GM21529 (cell line): ENCODE measurements at regions not wholly inside any gene's neighbourhood (a gene's known extent, or its start where the extent isn't known, plus 50 kb on each side); places are given as distances from the start of the nearest gene placed in this dataset.
"Not testable (repeated sequence)": the region's sequence is repeated elsewhere in the genome, so short reads cannot be mapped to it uniquely, and the experiment has no call there.

Experiments used
- ATAC-seq: cut with Tn5 transposase; IDR thresholded peaks from one replicate; pipeline ENCODE4 v1.9.1; 2021; ENCODE audit not compliant: unreplicated experiment

DNA sequence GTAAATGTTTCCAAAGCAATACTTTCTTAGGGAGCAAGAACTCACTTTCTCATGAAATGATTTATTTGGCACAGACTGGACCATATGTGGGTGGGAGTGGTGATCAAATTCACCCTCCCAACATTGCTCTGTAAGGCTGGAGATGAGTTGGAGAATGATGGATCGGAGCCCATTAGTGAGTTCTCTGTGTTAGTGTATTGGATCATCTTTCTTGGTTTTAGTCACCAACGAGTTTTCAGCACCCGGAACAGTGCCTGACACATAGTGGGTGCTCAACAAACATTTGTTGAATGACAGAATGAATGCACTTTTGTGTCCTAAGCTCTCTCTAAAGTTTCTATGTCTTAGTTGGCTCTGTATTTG, 104.5 kb upstream of the FAM20A start:
- no peak for ATAC-seq

DNA sequence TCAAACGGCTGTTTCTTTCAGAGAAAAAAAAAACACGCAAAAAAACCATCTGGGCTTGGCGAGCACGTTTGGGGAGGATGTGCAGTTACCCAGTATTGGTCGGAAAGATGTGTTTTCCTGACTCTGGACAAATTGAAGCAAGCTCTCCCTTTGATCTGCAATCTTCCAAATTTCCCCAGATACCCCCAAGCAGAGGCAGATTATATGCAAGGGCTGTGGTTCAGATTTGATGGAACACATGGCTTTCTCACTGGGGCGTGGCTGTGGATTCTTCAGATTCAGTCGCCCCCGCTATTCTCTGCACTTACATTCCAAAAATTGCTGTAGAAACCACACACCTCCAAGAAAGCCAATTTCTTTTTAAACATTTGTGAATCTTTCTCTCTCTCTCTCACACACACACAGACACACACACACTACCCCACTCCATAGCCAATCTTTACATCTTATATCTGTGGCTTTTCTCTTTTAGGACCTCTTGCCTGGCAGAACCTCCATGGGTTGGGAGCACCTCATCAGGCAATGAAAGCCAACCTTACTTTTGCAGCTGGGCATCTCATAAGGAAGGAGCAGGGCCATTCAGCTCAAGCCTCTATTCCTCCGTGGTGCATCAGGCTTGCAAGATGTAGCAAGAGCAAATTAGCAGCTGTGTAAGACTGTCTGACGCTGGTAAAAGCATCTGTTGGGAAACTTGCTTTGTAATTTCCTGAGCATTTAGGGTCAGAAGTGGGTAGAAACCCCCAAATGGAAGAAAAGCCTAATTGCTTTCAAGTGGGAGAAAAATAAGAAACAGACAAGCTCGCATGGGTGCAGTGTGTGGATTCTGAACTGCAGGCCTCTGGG, 103.9 kb upstream of the FAM20A start:
- ATAC-seq: no peak

DNA sequence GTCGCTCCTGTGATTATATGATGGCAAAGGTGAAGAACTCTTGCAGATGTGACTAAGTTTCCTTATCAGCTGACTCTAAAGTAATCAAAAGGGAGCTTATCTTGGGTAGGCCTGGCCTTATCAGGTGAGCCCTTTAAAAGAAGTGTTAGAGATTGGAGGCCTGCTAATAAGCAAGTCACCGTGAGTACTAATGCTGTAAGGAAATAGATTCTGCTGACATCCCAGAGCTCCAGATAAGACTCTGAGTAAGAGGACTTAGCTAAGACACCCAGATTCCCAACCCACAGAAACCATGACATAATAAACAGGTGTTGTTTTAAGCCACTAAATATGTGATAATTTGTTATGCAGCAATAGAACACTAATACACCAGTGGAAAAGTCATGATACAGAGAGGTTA, 99.9 kb upstream of the FAM20A start:
- no peak for ATAC-seq

DNA sequence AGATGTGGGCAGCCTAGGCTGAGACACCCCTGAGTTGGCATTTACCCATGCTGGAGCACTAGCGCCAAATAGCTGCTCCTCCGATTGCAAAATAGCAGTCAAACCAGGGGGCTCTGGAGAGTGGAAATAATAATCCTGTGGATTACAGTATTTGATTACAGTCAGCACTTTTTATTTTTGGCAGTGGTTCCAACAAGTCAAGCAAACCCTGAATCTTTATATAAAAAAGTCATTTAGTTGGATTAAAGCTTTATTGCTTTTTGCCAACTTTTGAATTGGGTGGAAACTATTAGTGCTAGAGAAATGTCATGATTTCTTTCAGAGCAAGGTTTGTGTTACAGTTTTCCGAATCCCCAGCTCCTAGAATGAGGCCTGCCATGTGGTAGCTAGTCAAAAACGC, 99.3 kb upstream of the FAM20A start:
- no peak for ATAC-seq

DNA sequence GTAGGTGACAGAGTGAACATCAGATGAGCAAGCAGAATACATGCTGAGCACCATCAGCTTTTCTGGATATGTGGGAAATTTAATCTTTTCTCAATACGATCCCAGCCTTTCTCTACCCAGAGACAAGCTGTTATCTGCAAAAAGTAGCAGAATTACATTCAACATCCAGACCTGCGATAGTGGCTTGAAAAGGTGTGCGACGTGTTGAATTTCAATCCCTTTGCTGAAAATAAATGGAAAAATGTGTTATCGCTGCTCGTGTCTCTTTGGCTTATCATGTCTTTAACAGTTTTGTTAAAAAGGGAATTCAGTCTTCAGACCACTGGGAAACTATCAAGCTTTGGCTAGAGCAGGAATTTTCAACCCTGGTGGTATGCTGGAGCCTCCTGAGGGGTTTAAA, 98.8 kb upstream of the FAM20A start:
- ATAC-seq: no peak

DNA sequence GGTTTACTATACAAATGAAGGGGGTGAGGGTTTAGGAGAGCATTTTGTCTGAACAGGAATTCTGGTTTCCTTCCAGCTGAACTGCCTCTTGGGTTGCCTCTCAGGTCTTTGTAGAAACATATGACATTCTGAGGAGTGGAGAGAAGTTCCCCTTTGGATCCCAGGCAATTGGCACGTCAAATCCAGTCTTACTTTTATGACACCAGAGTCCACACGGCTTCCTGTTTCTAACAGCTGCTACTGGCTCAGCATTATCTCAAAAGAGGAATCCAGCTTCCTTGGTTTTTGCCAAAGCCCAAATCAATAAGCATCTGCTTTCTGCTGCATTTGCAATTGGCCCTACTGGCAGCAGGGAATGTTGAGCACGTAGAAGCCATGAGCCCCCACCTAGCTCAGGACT, 97.6 kb upstream of the FAM20A start:
- ATAC-seq: no peak

DNA sequence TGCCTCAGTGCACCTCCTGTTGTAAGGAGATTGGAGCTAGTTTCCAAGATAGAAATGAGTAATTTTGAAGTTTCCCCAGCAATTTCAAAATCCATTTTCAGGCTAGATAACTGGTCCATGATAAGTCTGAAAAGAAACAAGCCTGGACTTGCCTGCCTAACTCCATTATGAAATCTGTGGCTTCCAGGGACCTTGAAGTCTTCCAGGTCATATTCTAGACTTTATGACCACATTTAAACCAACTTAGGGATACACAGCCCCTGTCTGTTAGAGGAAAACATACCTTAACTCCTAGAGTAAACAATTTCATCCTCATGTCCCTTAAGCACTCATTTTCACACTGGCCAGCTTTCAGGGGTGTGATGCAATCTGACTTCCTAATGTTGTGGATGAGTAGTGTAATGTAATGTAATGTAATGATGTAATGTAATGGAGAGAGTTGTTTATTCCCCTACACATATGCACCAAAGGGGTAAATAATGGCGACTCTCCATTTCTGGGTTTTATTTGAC, 96.7 kb upstream of the FAM20A start:
- ATAC-seq: no peak

DNA sequence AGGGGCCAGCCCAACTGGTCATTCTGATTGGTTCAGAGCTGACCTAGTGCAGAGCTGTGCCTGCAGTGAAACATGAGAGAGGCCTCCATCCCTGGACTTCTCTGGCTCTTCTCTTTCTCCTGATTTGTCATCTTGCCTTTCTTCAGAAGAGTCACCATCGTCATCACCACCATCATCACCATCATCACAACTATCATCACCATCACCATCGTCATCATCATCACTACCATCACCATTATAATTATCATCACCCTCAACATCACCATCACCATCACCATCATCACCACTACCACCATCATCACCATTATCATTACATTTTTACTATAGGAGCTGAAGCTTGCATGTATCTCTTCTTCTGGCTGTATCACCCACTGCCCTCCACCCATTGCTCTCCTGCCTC, 94.5 kb upstream of the FAM20A start:
- ATAC-seq: no peak

DNA sequence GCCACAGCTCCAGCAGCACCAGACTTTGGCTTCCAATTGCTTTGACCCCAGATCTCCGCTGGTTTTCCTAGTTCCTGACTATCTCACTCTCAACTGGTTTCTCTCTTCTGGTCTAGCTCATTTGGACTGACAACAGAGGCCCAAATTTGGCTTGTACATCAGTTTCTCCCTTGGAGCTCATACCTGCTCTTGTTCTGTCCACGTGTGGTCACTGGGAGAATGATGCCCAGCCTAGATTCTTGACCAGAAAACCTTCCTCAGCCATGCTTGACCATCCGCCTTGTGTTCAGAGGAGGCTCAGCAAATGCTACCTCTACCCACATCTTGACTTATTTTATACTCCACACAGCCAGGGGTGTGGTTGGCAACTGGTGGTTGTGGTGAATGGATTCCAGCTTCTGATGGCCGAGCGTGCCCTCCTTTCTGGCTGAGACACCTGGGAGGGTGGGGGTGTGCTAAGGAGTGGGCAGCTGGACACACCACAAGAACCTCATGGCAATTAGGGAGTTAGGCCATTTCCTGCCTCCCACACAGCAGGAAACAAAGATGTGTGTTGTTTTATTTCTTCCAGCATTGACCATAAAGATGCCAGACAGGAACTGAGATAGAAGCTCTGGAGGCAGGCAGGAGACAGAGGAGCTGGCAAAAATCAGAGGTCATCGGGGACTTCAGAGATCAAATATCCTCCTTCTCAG, 93.8 kb upstream of the FAM20A start:
- no peak for ATAC-seq

DNA sequence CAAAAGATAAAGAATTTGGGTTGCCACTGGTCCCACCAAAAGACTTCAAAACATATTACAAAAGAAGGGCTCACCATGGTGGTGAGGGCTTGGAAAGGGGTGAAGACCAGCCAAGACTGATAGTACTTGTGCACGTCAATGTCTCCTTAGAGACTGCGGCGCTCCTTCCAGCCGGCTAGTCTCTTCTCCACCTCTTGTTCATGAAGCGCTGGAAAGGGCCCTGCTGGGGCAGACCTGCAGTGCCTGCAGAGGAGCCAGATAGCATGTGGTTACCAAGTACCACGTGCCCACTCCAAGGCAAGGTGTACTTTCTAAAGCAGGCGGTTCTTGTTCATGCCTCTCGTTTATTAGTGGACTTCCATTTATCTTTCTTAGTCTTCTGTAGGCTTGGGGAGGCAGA, 92.7 kb upstream of the FAM20A start:
- no peak for ATAC-seq

DNA sequence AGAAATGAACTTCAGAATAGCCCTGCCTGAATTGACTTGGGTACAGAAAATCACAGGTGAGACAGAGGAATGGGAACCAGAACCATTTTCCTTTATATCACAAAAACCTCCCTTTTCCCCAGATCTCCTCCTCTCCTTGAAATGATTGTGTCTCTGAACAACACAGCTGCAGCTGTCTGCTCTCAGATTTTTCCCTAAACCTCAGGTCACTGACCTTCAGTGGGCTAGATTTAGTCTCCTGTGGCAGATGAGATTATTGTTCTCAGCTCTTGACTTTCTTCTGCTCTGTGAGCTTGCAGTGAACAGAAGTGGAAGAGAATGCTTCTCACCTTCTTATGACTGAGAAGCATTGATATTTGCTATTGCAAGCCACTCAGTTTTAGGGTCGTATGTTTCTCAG, 92.3 kb upstream of the FAM20A start:
- no peak for ATAC-seq

DNA sequence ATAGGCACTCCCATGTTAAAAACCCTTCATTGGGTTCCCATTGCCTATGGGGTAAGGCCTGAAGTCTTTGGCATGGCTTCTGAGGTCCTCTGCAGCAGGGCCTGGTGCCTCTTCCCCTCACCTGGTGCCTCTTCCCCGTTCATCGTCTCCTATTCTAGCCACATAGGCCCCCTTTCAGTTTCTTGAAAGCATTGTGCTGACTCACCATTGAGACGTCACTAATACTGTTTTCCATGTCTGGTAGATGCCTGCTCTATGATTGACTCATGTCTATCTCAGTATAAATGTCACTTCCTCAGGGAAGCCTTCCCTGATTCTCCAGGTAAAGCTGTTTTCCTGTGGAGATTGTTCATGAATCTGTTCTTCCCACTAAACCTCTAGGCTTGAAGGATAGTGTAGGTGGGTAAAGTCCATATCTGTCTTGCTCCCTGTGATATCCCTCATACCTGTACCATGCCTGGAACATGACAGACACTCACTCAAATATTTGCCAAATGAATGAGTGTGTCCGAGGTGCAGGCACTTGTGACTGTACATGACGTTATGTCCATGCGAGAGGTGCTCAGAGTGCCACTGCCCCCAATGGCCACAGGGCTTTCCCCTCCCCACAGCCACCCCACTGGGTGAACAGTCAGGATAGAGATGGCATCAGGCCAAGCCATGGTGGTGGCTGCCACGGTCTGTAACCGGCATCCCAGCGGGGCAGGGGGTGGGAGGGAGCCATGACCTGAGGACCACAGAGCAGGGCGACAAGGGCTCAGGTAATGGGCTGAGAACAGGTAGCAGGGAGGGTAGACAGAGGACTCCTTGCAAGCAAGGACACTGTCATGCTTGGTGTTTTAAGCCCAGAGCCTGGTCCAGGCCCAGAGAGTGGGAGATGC, 85.2 kb upstream of the FAM20A start:
- ATAC-seq: no peak

DNA sequence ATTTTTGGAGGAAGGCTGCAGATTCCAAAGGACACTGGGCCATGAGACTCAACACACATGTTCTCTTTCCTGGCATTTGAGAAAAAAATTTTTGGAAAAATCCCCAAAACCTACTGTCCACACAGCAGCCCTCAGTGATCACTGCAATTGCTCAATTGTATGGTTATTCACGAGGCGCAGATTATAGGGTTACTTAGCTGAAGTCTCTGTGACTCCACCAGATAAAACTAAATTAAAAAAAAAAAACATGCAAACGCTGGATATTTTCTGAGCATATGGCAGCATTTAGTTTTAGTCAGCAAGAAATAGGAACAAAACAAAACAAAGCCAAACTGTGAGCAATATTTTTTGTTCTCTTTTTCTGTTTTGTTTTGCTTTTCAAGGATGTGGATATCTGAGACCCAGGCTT, 83.8 kb upstream of the FAM20A start:
- no peak for ATAC-seq

DNA sequence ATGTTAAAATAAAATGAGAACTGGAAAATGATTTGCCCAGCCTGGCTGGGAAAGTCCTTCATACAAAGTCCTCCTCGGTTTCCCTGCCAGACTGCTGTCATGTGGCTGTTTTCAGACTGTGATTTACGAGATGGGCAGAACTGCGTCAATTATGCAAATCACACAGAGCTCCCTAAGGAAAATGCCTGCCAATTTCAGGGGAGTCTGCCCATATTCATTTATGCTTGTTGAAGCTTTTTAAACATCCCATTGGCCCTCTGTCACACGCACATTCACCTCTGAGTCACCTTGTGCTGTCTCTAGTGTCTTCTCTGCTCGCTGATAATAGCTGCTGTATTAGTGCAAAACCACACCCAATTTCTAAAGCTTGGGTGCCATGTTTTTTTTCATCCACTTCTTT, 81.7 kb upstream of the FAM20A start:
- no peak for ATAC-seq

DNA sequence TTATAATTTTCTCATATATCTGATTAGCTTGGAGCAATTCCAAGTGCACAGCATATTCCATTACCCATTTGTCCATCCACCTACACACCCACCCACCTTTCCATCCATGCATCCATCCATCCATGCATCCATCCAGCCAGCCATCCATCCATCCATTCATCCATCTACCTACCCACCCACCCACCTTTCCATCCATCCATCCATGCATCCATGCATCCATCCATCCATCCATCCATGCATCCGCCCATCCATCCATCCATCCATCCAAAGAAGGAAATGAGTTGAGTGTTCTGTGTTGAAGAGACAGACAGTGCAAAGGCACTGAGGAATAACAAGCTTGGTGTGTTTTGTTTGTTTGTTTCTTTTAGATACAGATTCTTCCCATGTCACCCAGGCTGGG, 78.7 kb upstream of the FAM20A start:
- no peak for ATAC-seq

DNA sequence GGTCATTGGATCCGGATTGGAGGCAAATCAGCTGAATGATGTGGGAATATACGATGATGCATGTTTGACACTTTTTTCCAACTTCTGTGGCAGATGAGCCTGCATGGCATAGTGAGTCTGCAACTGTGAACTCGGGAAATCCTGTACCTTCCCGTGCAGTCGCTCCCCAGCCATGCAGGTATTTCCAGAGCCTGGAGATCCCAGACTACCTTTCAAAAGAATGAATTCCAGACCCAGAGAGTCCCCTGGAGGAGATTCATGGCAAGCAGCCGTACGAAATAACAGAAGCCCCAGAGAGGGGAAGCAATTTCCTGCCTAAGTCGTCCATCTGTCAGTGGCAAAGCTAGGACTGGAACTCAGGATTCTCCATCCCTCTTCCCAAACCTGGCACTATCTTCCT, 75.7 kb upstream of the FAM20A start:
- no peak for ATAC-seq

DNA sequence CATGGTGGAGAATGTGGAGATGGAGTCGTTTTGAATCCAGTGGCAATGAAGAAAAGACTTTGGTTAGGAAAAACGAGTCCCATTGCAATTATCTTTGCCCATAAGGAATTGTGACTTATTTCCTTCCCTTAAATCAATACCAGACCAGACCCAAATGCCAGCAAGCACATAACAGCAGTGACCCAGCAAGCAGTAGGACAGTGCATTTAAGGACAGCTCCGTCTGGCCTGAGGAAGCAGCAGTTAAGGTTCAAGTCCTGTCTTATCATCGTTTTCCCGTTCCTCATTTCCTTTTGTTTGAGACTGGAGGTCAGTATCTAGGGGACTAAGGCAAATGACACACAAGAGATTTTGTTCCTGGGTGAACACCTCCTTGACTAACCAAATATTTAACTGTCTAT, 74.6 kb upstream of the FAM20A start:
- ATAC-seq: no peak

DNA sequence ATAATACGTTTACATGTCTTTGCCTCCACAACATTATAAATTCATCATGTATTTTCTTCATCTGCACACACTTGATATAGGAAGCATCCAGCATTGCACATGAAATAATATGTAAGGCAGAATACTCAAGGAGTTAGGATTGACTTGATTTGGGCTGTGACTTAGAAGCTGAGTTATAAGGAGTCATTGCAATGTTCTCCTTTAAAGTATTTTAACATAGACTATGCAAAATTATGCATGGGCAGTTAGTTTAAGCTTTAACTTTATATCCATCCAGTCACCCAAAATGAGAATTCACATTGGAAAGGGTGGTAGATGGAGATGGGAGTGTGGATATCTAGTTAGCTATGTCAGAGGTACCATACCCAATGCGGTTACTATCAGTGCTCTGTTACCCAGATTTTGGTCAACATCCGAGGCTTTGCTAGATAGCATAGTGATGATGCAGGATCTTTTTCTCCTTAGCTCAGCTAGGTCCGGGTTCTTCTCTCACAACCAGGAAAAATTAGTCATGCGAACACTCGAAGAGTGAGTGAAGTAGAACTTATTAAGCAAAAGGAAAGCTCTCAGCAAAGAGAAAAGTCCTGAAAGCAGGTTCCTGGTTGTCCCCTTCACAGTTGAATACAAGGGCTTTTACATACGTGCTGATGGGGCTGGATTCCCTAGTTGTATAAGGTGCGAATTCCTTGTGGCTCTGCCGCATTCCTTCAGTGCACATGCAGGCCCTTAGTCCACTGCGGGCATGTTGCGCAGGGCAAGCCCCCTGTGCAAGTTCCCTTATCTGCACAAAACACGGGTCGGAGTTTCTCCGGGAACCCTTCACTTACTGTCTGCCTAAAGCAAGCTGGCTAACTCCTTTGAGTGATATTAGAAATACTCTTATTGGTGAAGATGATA, 73.1 kb upstream of the FAM20A start:
- ATAC-seq: no peak

DNA sequence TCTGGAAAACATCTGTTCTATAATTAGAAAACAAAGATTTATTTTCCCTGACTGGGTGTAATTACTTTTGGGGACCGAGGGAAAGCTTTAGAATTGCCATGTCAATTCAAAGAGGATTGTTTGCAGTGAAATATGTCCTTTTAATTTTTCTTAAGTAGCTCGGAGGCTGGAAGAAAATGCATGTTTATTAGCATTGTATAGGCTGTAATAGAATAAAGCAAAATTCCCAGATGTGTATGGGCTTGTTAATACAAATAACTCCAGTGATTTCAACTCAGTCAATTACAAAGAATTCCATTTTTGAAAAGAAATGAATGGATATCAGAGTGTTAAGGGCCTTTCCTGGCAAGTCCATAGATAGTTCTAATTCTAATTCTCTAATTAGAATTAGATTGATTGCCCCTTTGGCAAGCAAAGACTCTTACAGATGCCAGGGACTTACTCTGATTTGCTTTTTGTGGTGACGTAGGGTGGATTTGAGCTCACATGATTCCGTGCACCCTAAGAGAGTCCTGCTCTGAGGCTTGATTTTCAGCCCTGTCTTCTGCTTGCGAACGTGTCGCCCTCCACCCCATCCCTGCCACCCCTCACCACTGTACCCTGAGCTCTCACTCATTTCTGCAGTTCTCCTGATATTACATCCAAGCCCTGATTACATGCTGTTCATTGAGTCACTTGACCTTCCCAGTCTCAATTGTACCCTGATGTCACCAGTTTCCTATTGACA, 70.0 kb upstream of the FAM20A start:
- ATAC-seq: no peak

DNA sequence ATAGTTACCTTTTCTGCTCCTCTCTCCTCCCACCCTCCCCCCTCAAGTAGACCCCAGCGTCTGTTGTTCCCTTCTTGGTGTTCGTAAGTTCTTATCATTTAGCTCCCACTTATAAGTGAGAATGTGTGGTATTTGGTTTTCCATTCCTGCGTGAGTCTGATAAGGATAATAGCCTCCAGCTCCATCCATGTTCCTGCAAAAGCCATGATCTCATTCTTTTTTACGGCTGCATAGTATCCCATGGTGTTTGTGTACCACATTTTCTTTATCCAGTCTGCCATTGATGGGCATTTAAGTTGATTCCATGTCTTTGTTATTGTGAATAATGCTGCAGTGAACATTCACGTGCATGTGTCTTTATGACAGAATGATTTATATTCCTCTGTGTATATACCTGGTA, 65.3 kb upstream of the FAM20A start:
- not testable (repeated sequence) for ATAC-seq
